HEK293 (cell line): ENCODE measurements at regions not wholly inside any gene's neighbourhood (a gene's known extent, or its start where the extent isn't known, plus 50 kb on each side); places are given as distances from the start of the nearest gene placed in this dataset.

Experiments
- SALL2 ChIP-seq: fragments of 450-650 bp; formaldehyde crosslinking; IDR thresholded peaks from 2 replicates; pipeline ENCODE4 v1.5.0; 2017; ENCODE audit warnings: missing biosample characterization, mild to moderate bottlenecking, missing genetic modification characterization, borderline replicate concordance
- WT1 ChIP-seq: fragments of 450-650 bp; formaldehyde crosslinking; IDR thresholded peaks from 2 replicates; pipeline ENCODE4 v1.5.1; 2016; ENCODE audit warnings: missing biosample characterization, missing genetic modification characterization
- ZNF274 ChIP-seq, 2 experiments: fragments of 200-500 bp in 1 of 2; fragments of 450-650 bp in 1 of 2; sonication (Bioruptor generic) in 1 of 2; formaldehyde crosslinking in 1 of 2; IDR thresholded peaks; 2 replicates each; pipeline versions ENCODE4 v1.5.1 to v1.6.1; 2014 to 2016; ENCODE audit warnings: borderline replicate concordance in 1 of 2, inconsistent platforms in 1 of 2, low read length in 1 of 2, missing biosample characterization in 1 of 2, missing genetic modification characterization in 1 of 2
- TF ChIP-seq, protein P1 (sequence below): fragments of 450-650 bp; formaldehyde crosslinking; IDR thresholded peaks from 2 replicates; pipeline ENCODE4 v1.5.1; 2016; ENCODE audit warnings: missing biosample characterization, missing genetic modification characterization, borderline replicate concordance
- TF ChIP-seq, protein P2 (sequence below): fragments of 450-650 bp; formaldehyde crosslinking; IDR thresholded peaks from 2 replicates; pipeline ENCODE4 v1.5.1; 2016; ENCODE audit warnings: missing biosample characterization, missing genetic modification characterization, low read depth
- TF ChIP-seq, protein P3 (sequence below): fragments of 450-650 bp; formaldehyde crosslinking; IDR thresholded peaks from 2 replicates; pipeline ENCODE4 v1.5.1; 2016; ENCODE audit warnings: missing biosample characterization, missing genetic modification characterization

DNA sequence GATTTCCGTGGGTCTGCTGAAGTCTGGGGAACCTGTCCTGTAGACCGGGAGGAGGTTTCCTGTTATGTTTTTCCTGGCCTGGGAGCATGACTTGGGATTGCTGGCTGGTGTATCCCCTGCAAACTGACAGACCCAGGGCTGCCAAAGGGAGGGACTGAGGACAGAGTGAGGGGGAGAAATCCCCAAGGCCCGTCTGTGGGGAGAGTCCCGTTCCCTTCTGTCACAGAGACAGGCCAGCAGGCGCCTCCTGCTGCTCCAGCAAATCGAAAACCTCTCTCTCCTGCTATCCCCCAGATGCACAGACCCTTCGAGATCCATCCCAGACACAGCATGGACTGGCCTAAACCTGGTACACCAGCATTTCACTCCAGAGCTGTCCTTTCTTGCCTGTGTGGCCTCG lies 56.2 kb upstream of the ALDH1B1 start:
- TF ChIP-seq, protein P1, sequence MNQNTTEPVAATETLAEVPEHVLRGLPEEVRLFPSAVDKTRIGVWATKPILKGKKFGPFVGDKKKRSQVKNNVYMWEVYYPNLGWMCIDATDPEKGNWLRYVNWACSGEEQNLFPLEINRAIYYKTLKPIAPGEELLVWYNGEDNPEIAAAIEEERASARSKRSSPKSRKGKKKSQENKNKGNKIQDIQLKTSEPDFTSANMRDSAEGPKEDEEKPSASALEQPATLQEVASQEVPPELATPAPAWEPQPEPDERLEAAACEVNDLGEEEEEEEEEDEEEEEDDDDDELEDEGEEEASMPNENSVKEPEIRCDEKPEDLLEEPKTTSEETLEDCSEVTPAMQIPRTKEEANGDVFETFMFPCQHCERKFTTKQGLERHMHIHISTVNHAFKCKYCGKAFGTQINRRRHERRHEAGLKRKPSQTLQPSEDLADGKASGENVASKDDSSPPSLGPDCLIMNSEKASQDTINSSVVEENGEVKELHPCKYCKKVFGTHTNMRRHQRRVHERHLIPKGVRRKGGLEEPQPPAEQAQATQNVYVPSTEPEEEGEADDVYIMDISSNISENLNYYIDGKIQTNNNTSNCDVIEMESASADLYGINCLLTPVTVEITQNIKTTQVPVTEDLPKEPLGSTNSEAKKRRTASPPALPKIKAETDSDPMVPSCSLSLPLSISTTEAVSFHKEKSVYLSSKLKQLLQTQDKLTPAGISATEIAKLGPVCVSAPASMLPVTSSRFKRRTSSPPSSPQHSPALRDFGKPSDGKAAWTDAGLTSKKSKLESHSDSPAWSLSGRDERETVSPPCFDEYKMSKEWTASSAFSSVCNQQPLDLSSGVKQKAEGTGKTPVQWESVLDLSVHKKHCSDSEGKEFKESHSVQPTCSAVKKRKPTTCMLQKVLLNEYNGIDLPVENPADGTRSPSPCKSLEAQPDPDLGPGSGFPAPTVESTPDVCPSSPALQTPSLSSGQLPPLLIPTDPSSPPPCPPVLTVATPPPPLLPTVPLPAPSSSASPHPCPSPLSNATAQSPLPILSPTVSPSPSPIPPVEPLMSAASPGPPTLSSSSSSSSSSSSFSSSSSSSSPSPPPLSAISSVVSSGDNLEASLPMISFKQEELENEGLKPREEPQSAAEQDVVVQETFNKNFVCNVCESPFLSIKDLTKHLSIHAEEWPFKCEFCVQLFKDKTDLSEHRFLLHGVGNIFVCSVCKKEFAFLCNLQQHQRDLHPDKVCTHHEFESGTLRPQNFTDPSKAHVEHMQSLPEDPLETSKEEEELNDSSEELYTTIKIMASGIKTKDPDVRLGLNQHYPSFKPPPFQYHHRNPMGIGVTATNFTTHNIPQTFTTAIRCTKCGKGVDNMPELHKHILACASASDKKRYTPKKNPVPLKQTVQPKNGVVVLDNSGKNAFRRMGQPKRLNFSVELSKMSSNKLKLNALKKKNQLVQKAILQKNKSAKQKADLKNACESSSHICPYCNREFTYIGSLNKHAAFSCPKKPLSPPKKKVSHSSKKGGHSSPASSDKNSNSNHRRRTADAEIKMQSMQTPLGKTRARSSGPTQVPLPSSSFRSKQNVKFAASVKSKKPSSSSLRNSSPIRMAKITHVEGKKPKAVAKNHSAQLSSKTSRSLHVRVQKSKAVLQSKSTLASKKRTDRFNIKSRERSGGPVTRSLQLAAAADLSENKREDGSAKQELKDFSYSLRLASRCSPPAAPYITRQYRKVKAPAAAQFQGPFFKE (tag by site-specific recombination), result no peak
- TF ChIP-seq, protein P2, sequence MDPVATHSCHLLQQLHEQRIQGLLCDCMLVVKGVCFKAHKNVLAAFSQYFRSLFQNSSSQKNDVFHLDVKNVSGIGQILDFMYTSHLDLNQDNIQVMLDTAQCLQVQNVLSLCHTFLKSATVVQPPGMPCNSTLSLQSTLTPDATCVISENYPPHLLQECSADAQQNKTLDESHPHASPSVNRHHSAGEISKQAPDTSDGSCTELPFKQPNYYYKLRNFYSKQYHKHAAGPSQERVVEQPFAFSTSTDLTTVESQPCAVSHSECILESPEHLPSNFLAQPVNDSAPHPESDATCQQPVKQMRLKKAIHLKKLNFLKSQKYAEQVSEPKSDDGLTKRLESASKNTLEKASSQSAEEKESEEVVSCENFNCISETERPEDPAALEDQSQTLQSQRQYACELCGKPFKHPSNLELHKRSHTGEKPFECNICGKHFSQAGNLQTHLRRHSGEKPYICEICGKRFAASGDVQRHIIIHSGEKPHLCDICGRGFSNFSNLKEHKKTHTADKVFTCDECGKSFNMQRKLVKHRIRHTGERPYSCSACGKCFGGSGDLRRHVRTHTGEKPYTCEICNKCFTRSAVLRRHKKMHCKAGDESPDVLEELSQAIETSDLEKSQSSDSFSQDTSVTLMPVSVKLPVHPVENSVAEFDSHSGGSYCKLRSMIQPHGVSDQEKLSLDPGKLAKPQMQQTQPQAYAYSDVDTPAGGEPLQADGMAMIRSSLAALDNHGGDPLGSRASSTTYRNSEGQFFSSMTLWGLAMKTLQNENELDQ (tag by site-specific recombination), result no peak
- TF ChIP-seq, protein P3, sequence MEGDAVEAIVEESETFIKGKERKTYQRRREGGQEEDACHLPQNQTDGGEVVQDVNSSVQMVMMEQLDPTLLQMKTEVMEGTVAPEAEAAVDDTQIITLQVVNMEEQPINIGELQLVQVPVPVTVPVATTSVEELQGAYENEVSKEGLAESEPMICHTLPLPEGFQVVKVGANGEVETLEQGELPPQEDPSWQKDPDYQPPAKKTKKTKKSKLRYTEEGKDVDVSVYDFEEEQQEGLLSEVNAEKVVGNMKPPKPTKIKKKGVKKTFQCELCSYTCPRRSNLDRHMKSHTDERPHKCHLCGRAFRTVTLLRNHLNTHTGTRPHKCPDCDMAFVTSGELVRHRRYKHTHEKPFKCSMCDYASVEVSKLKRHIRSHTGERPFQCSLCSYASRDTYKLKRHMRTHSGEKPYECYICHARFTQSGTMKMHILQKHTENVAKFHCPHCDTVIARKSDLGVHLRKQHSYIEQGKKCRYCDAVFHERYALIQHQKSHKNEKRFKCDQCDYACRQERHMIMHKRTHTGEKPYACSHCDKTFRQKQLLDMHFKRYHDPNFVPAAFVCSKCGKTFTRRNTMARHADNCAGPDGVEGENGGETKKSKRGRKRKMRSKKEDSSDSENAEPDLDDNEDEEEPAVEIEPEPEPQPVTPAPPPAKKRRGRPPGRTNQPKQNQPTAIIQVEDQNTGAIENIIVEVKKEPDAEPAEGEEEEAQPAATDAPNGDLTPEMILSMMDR (tag by site-specific recombination), result no peak
- no peak for TF ChIP-seq SALL2 (tag by site-specific recombination)
- no peak for TF ChIP-seq WT1 (tag by site-specific recombination)
- no peak for TF ChIP-seq ZNF274 (IDR thresholded peaks at IDR 0.05; ENCODE audit: low read length)
- no peak for TF ChIP-seq ZNF274 (tag by site-specific recombination; IDR thresholded peaks at IDR 0.05; ENCODE audit: borderline replicate concordance)
